ENCODE measurements at regions not wholly inside any gene's neighbourhood (a gene's known extent, or its start where the extent isn't known, plus 50 kb on each side); places are given as distances from the start of the nearest gene placed in this dataset.

DNA sequence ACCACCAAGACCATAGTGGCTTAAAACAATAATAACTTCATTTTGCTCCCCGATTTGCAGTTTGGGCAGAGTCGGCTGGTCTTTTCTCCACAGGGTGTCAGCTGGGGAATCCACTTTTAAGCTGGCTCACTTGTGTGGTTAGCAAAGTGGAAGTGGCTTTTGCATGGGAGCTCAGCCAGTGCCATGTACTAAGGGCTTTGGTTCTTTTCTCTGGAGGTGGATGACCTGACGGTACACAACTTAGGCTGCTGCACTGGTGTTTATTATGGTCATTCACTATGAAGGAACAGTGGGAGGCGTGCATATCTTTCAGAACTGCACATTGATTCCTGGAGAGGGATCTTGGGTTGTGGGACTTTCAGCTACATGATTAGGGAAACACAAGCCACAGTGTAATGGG lies 141.0 kb downstream of the OR2B2 start:
- DNase-seq = no peak
- WGBS, 2 donors = 50 to 60% methylated on average over 4 of the region's 4 CpGs

DNA sequence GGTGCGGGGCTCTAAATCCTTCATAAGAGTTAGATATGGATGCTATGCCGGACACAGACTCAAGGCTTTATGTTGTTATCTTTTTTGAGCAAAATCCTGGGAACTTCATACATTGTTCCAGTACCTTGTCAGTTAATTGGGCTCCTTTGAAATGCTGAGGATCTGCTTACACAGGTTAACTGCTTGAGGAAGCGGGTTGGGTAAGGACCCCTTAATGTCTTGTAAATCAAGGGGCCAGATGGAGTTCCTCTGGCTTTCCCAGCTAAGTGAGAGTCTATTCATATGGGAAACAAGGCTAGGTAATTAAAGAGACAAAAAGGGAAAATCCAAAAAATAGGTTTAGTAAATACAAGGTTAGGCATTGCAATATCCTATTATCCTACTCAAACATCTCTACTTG lies 141.5 kb downstream of the OR2B2 start:
- Histone ChIP-seq H3K4me3 (ENCODE audit: low read length in 2 of 2) (no peak overlapping the region), H3K9me3 (ENCODE audit: control insufficient read depth, low read length) (no peaks in the 10 kb centered on the region), H3K27me3 (ENCODE audit: control insufficient read depth in 1 of 2, insufficient read depth in 2 of 2, low read length in 1 of 2) (no peaks in the 10 kb centered on the region), H3K36me3 (ENCODE audit: control insufficient read depth in 1 of 2, insufficient read depth in 2 of 2, low read length in 1 of 2) (no peaks in the 10 kb centered on the region), H3K27ac (ENCODE audit: low read depth in 1 of 2, low read length in 2 of 2) (no peak overlapping the region), H3K4me1 (ENCODE audit: control insufficient read depth in 1 of 2, insufficient read depth in 2 of 2, low read length in 2 of 2) (no peaks in the 10 kb centered on the region)
- no peak for ATAC-seq (ENCODE audit: low FRiP score)
- WGBS, 2 donors = 63 to 73% methylated on average over 3 of the region's 3 CpGs
- intact Hi-C loops (cut with DNase I) = loop anchor here in 1 of 2 donors (5.0 kb wide), 1 partner anchor 127 kb away; no protein-coding TSS in a partner anchor
- no peak for DNase-seq

More for the DNA sequence above, 141.0 kb downstream of the OR2B2 start:
- Histone ChIP-seq H3K27me3 (ENCODE audit: control insufficient read depth in 1 of 2, insufficient read depth in 2 of 2, low read length in 1 of 2) (no peaks in the 10 kb centered on the region), H3K9me3 (ENCODE audit: control insufficient read depth, low read length) (no peaks in the 10 kb centered on the region), H3K36me3 (ENCODE audit: control insufficient read depth in 1 of 2, insufficient read depth in 2 of 2, low read length in 1 of 2) (no peaks in the 10 kb centered on the region), H3K27ac (ENCODE audit: low read depth in 1 of 2, low read length in 2 of 2) (no peak overlapping the region), H3K4me1 (ENCODE audit: control insufficient read depth in 1 of 2, insufficient read depth in 2 of 2, low read length in 2 of 2) (no peaks in the 10 kb centered on the region), H3K4me3 (ENCODE audit: low read length in 2 of 2) (no peak overlapping the region)
- no peak for ATAC-seq (ENCODE audit: low FRiP score)
- intact Hi-C loops (cut with DNase I) = loop anchor here in 1 of 2 donors (5.0 kb wide), 1 partner anchor 126 kb away; no protein-coding TSS in a partner anchor

DNA sequence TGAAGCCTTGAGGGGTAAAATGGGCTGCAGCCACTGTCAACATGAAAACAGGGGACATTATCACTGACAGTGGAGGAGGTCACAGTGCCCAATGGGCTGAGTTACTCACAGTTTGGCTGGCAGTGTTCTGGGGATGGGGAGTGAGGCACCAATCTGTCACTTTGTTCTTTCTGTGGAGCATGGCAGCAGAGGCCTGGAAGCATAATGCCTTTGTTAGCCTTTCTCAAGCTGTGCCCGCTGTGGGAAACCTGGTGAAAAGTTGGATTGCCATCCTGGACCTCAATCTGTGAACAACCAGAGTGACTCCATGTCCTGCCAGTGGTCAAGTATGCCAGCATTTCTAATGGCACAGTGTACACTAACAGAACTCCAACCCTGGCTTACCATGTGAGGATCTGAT lies 143.6 kb downstream of the OR2B2 start:
- Histone ChIP-seq H3K4me3 (ENCODE audit: low read length in 2 of 2) (no peak overlapping the region), H3K36me3 (ENCODE audit: control insufficient read depth in 1 of 2, insufficient read depth in 2 of 2, low read length in 1 of 2) (no peaks in the 10 kb centered on the region), H3K27me3 (ENCODE audit: control insufficient read depth in 1 of 2, insufficient read depth in 2 of 2, low read length in 1 of 2) (no peaks in the 10 kb centered on the region), H3K9me3 (ENCODE audit: control insufficient read depth, low read length) (no peaks in the 10 kb centered on the region), H3K27ac (ENCODE audit: low read depth in 1 of 2, low read length in 2 of 2) (no peak overlapping the region), H3K4me1 (ENCODE audit: control insufficient read depth in 1 of 2, insufficient read depth in 2 of 2, low read length in 2 of 2) (no peaks in the 10 kb centered on the region)
- no peak for ATAC-seq (ENCODE audit: low FRiP score)
- DNase-seq = no peak
- intact Hi-C loops (cut with DNase I) = no loop called here
- WGBS, 2 donors = 88 to 92% methylated on average over 1 of the region's 1 CpG

DNA sequence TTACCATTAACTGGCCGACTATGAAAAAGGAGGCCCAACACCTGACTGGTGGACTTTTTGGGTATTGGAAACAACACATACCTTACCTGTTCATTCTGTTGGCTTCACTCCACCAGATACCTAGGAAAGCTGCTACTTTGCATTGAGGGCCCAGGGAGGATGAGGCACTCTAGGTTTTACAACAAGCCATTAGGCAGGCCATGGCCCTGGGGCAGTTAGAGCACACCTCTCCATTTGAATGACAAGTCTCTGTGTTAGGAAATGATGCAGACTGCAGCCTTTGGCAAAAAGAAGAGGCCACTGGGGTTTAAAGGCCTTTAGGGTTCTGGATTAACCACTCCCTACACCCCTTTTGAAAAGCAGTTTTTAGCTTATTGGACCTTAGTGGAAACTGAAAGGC lies 144.3 kb downstream of the OR2B2 start:
- no peaks in the 10 kb centered on the region for H3K27me3 ChIP-seq (ENCODE audit: control insufficient read depth in 1 of 2, insufficient read depth in 2 of 2, low read length in 1 of 2)
- no peaks in the 10 kb centered on the region for H3K36me3 ChIP-seq (ENCODE audit: control insufficient read depth in 1 of 2, insufficient read depth in 2 of 2, low read length in 1 of 2)
- no peaks in the 10 kb centered on the region for H3K4me1 ChIP-seq (ENCODE audit: control insufficient read depth in 1 of 2, insufficient read depth in 2 of 2, low read length in 2 of 2)
- no peak overlapping the region for H3K27ac ChIP-seq (ENCODE audit: low read depth in 1 of 2, low read length in 2 of 2)
- ATAC-seq (ENCODE audit: low FRiP score) = no peak
- H3K4me3 ChIP-seq (ENCODE audit: low read length in 2 of 2) = no peak overlapping the region
- intact Hi-C loops (cut with DNase I) = no loop called here
- 91 to 96% methylated on average over 1 of the region's 1 CpG for WGBS, 2 donors
- DNase-seq = no peak
- H3K9me3 ChIP-seq (ENCODE audit: control insufficient read depth, low read length) = no peaks in the 10 kb centered on the region

DNA sequence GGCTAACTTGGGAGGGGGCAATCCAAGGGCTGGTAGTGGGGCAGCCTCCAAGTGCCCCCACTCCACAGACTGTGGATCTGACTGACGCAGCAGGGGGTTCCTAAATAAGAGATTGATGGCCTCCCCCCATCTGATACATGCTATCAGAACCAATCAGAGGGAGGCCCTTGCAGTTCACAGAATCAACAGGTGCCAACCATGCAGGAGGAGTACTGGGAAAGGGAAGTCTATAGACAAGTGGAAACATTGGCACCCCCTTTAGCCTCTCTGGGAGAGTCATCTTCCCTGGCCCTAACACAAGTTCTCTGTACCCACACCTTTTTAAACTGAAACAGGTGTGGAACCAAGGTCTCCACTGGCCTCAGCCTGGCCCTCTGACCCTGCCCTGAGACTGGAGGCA lies 145.8 kb downstream of the OR2B2 start:
- DNase-seq = no peak
- no peak overlapping the region for H3K4me3 ChIP-seq (ENCODE audit: low read length in 2 of 2)
- H3K27ac ChIP-seq (ENCODE audit: low read depth in 1 of 2, low read length in 2 of 2) = no peak overlapping the region
- no peaks in the 10 kb centered on the region for H3K36me3 ChIP-seq (ENCODE audit: control insufficient read depth in 1 of 2, insufficient read depth in 2 of 2, low read length in 1 of 2)
- 94 to 95% methylated on average over 1 of the region's 1 CpG for WGBS, 2 donors
- no peaks in the 10 kb centered on the region for H3K9me3 ChIP-seq (ENCODE audit: control insufficient read depth, low read length)
- intact Hi-C loops (cut with DNase I) = no loop called here
- no peaks in the 10 kb centered on the region for H3K4me1 ChIP-seq (ENCODE audit: control insufficient read depth in 1 of 2, insufficient read depth in 2 of 2, low read length in 2 of 2)
- no peaks in the 10 kb centered on the region for H3K27me3 ChIP-seq (ENCODE audit: control insufficient read depth in 1 of 2, insufficient read depth in 2 of 2, low read length in 1 of 2)
- ATAC-seq (ENCODE audit: low FRiP score) = no peak

DNA sequence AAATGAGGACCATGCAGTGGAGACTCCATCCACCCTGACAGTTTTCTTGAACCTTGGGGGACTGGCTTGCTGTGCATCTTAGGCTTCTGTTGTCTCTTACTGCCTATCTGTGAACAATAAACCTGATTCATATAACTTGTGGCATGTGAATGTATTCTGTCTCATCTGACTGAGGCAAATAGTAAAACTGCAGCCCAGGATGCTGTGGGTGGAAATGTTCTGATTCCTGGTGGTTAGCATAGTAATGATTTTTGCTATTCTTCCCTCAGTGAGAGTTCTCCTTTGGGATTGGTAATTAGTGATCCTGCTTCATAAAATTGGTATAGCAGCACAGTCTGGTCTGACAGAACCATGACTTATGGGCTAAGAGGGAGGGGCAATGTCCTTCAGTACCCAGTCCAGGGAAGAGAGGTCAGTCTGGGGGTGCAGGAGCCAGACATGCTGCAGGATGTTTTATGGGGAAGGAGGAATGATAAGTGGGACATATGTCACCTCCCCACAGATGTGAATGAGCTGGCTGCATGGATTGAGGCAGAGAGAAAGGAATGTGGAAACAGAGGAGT lies 147.1 kb downstream of the OR2B2 start:
- ATAC-seq (ENCODE audit: low FRiP score) (no peak), DNase-seq (no peak)
- intact Hi-C loops (cut with DNase I) = no loop called here
- Histone ChIP-seq H3K4me3 (ENCODE audit: low read length in 2 of 2) (no peak overlapping the region), H3K27me3 (ENCODE audit: control insufficient read depth in 1 of 2, insufficient read depth in 2 of 2, low read length in 1 of 2) (no peaks in the 10 kb centered on the region), H3K9me3 (ENCODE audit: control insufficient read depth, low read length) (no peaks in the 10 kb centered on the region), H3K4me1 (ENCODE audit: control insufficient read depth in 1 of 2, insufficient read depth in 2 of 2, low read length in 2 of 2) (no peaks in the 10 kb centered on the region), H3K36me3 (ENCODE audit: control insufficient read depth in 1 of 2, insufficient read depth in 2 of 2, low read length in 1 of 2) (no peaks in the 10 kb centered on the region), H3K27ac (ENCODE audit: low read depth in 1 of 2, low read length in 2 of 2) (no peak overlapping the region)

DNA sequence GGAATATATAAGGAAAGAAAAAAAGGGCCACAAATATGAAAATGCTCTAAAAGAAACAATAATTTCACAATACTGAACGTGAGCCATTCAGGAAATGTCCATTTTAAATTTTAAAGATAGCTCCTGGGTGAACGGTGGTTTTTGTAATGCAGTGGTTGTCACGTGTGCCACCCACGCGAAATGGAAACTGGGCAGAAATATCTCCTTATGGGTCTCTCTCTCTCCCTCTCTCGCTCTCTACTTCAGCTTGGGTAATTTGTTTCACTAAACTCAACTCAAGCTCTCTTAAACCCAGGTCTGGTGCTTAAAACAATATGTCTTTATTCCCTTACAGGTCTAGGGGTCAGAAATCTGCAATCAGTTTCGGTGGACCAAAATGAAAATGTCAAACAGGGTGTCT lies 150.8 kb downstream of the OR2B2 start:
- intact Hi-C loops (cut with DNase I) = no loop called here
- Histone ChIP-seq H3K9me3 (ENCODE audit: control insufficient read depth, low read length) (no peaks in the 10 kb centered on the region), H3K27ac (ENCODE audit: low read depth in 1 of 2, low read length in 2 of 2) (no peak overlapping the region), H3K4me1 (ENCODE audit: control insufficient read depth in 1 of 2, insufficient read depth in 2 of 2, low read length in 2 of 2) (no peaks in the 10 kb centered on the region), H3K27me3 (ENCODE audit: control insufficient read depth in 1 of 2, insufficient read depth in 2 of 2, low read length in 1 of 2) (peaks cover 0 to 2% of the 10 kb centered on the region in 2 donors), H3K36me3 (ENCODE audit: control insufficient read depth in 1 of 2, insufficient read depth in 2 of 2, low read length in 1 of 2) (no peaks in the 10 kb centered on the region), H3K4me3 (ENCODE audit: low read length in 2 of 2) (no peak overlapping the region)
- DNase-seq (no peak), ATAC-seq (ENCODE audit: low FRiP score) (no peak)
- WGBS, 2 donors = 14 to 19% methylated on average over 7 of the region's 7 CpGs

DNA sequence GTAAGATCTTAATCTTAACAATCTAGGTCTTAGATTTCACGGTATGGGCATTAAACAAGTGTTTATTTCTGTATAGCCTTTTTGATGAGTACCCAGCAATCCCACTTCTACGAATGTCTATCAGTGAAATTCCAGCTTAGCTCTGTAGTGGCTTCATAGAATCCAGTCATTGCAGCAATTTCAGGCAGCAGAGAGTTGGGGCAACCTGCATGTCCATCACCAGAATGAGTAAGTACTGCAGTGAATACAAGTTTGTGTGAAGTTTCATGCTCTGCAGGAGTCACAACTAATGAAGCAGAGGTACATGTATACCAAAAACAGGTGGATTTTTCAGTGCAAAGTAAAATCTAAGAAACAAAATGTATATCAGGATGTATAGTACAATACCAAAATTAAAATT lies 151.7 kb downstream of the OR2B2 start:
- H3K27ac ChIP-seq (ENCODE audit: low read depth in 1 of 2, low read length in 2 of 2) = no peak overlapping the region
- WGBS, 2 donors = 84 to 87% methylated on average over 2 of the region's 2 CpGs
- no peak overlapping the region for H3K4me3 ChIP-seq (ENCODE audit: low read length in 2 of 2)
- H3K9me3 ChIP-seq (ENCODE audit: control insufficient read depth, low read length) = no peaks in the 10 kb centered on the region
- intact Hi-C loops (cut with DNase I) = no loop called here
- no peaks in the 10 kb centered on the region for H3K36me3 ChIP-seq (ENCODE audit: control insufficient read depth in 1 of 2, insufficient read depth in 2 of 2, low read length in 1 of 2)
- DNase-seq (no peak), ATAC-seq (ENCODE audit: low FRiP score) (no peak)
- peaks cover 0 to 4% of the 10 kb centered on the region in 2 donors for H3K27me3 ChIP-seq (ENCODE audit: control insufficient read depth in 1 of 2, insufficient read depth in 2 of 2, low read length in 1 of 2)
- no peaks in the 10 kb centered on the region for H3K4me1 ChIP-seq (ENCODE audit: control insufficient read depth in 1 of 2, insufficient read depth in 2 of 2, low read length in 2 of 2)

DNA sequence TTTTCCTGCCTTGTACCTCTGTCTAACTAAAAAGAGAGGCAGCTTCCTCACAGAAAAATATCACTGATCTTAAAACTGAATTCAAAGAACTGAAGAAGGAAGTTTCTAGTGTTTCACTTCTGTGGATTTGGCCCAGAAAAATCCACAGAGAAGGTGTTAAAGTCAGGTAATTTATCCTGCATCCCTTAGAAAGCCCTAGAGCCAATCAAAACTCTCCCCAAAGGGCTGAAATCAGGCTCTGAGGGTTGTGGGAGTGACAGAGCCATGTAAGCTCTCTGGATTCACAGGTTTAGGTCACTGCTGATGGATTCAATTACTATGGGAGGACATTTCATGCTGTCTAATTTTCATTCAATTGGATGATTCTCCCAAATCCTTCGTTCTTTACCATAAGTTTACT lies 152.3 kb downstream of the OR2B2 start:
- Histone ChIP-seq H3K4me1 (ENCODE audit: control insufficient read depth in 1 of 2, insufficient read depth in 2 of 2, low read length in 2 of 2) (no peaks in the 10 kb centered on the region), H3K9me3 (ENCODE audit: control insufficient read depth, low read length) (no peaks in the 10 kb centered on the region), H3K4me3 (ENCODE audit: low read length in 2 of 2) (no peak overlapping the region), H3K27ac (ENCODE audit: low read depth in 1 of 2, low read length in 2 of 2) (no peak overlapping the region), H3K36me3 (ENCODE audit: control insufficient read depth in 1 of 2, insufficient read depth in 2 of 2, low read length in 1 of 2) (no peaks in the 10 kb centered on the region), H3K27me3 (ENCODE audit: control insufficient read depth in 1 of 2, insufficient read depth in 2 of 2, low read length in 1 of 2) (peaks cover 0 to 4% of the 10 kb centered on the region in 2 donors)
- ATAC-seq (ENCODE audit: low FRiP score) (no peak), DNase-seq (no peak)
- whole genome bisulfite sequencing, 2 donors = 86 to 95% methylated on average over 1 of the region's 1 CpG
- intact Hi-C loops (cut with DNase I) = loop anchor here in 1 of 2 donors (10.0 kb wide), 1 partner anchor 285 kb away; the partner anchor contains the start of gene ZNF184
